GM18499 (cell line): ENCODE measurements at regions not wholly inside any gene's neighbourhood (a gene's known extent, or its start where the extent isn't known, plus 50 kb on each side); places are given as distances from the start of the nearest gene placed in this dataset.

Experiments used
- ATAC-seq: cut with Tn5 transposase; IDR thresholded peaks from one replicate; pipeline ENCODE4 v1.9.1; 2021; ENCODE audit warnings: moderate number of reproducible peaks; ENCODE audit not compliant: insufficient read depth, unreplicated experiment

DNA sequence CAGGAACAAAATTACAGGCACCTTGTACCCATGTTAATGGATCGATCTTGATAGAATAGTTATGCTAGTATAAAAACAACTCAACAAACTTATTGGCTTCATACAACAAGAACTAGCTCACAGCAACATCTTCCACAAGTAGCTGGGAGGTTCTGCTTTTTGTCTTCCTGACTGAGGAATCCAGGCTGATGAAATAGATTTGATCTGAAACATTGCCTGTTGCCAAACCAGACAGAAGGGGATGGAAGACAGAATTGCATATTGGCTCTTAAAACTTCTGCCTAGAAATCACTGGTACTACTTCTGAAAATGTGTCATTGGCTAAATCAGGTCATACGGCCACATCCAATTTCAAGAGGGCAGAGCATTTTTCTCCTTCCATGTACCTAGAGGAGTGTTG lies 267.3 kb downstream of the RFC3 start:
- no peak for ATAC-seq

DNA sequence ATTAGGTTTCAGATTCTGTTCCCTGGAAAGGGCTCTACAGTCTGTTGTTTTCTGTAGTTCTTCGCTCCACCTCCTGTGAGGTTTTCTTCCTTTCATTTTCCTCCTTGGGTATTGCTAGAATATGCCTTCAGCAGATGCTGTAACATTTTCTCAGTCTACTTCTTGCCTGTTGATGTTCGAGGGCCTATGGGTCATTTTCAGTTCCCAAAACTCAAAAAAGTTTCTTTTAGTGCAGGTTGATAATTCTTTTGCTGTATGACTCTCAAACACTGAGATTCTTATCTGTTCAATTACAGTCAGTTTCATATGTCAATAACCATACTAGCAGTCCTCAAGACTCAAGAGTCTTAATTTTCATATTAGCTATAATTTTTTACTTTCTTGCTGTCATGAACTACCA lies 268.3 kb downstream of the RFC3 start:
- peak; percentile 53 for ATAC-seq

DNA sequence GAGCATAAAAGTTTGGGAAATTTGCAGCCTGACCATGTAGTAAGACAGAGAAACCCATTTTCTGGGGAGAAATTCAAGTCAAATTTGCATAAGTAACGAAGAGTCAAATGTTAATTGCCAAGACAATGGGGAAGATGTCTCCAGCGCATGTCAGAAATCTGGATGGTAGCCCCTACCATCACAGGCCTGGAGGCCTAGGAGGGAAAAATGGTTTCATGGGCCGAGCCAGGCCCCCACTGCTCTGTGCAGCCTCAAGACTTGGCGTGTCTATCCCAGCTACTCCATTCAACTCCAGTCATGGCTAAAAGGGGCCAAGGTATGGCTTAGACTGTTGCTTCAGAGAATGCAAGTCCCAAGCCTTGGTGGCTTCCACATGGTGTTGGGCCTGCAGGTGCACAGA lies 269.8 kb downstream of the RFC3 start:
- no peak for ATAC-seq

DNA sequence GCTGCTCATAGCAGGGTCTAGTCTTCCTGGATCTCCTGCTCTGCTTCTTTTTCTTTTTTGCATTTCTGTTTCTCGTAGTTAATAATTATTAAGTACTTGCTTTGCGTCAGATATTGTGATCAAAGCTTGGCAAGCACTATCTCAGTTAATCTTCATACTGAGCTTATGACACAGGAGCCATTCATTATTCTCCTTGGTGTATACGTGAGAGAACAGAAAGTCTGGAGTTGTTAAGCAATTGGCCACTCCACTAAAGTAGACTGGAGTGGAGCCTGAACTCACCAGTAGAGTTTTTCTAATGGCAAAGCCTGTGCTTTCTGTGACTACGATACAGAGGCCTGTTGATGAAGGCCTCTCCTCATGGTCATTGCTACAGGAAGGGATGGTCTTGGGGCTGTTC lies 285.9 kb downstream of the RFC3 start:
- no peak for ATAC-seq

DNA sequence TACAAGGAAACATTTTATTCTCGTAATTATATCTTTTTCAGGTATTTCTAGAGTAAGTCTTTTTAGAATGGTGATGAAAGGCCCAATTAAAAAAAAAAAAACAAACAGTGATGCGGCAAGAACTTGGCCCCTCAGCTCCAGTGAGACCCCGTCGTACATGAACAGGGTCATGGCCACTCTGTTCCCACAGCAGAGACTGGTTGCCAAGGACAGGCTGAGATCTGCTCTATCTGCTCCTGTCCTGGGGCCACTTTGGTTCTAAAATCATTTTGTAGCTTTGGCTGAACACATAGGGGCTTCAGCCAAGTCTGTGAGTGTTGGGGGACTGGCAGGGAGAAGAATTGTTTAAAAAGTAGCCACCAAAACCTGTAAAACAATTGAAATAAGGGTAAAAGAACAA lies 286.9 kb downstream of the RFC3 start:
- ATAC-seq, result no peak

DNA sequence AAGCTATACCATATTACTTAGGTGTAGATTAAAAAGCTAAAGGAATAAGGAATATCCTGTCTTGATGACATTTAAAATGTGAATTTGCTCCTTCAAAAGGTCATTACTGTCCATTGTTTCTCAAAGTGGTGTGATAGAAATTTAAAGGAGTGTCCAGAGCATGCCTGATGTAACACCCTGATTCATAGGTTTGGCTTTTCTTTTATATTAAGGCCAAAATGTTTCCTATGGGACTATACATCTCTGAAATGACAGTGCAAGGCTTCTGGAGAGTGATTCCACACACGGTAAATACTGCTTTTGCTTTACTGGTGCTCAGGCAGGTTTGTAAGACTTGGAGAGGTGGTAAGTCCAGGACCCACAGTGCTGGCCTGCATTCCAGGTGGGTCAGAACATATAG lies 289.9 kb downstream of the RFC3 start:
- no peak for ATAC-seq

DNA sequence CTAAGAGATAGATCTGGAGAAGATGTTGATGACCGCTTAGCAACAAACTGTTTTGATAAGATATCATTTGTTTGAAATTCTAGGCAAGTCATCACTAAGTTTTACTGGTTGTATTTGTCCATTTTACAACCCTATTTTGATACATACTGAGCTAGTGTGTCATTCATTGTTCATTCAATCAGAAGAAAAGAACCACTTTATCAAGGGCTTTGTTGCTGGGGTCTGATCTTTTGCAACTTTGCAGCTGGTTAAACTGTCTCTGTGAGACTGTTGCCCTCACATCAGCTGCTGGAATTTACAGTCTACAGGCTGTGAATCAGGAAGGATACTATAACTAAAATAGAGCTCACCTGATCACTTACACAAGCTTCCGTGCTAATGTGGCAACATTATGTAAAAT lies 290.5 kb downstream of the RFC3 start:
- ATAC-seq, result no peak

DNA sequence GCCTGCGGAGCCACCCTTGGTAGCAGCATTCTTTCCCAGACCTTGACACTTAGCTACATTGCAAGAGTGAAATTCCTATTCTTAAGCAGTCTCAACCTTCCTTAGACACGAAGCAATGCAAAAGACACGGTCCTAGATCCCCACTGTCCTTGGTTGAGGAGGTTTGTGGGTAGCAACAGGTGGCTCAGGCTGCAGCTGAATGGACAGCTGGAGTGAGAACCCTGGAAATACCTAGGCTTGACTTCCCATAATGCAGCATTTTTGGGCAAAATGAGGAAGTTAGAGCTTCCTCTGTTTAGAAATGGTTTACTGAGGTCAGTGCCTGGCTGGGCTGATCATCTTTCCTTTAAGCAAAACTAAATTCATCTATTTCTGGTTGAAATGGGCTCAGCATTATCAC lies 296.6 kb downstream of the RFC3 start:
- no peak for ATAC-seq

DNA sequence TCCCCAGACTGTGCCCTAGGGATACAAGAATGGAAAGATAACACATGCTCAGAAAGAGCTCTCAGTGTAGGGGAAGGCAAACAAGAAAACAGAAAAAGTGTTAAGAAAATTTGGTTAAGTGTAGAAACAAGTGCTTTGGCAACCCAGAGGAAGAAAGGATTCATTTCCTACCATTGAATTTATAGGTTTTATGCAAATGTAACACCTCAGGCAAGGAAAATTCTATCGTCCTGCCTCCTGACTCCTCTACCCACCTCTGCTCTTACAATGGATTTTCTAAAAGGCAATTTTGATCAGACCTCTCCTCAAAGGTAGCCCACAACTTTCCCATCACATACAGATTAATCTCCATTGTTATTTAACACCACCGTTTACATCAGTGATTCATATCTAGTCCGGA lies 298.7 kb downstream of the RFC3 start:
- no peak for ATAC-seq

DNA sequence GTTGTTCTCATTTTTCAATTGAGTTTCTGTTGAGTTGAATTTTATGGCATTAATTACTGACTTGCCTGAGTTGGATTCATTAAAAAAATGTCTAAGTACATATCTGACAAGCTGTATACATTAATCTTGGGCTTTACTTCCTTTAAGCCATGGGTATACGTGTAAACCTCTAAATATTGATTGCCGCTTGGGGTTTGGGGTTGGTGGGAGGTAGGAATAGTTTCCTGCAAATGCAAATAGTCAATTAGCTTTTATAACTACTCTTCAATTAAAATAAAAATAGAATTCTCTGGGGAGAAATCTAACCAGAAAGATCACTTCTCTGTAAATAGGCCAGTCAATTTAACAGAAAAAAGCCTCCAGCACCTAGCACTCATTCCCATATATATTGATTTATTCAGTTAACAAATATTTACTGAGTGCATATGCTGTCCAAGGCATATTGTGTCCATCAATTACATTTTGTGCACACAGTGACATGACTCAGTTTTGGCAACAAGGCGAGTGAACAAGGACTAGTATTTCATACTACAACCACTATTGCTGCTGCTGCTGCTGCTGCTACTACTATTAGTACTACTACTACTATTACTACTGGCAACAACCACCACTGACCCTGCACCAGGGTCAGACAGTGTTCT lies 306.8 kb downstream of the RFC3 start:
- no peak for ATAC-seq

DNA sequence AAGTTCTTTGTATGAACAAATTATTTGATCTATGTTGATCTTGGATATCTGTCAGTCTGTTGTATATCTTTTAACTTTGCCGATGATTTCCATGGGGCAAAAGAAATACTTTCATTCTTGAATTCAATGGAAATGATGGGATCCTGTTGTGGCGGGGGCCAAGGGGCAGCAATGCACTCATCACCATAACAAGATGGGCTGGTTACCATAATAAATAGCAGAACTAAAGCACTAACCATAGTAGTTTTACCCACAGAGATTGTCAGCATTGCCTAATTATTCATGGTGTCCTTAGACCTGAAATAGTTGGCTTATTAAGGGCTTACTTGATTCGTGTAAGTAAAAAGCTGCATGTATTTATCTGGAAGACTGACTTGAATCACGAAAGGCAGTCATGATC lies 309.6 kb downstream of the RFC3 start:
- no peak for ATAC-seq

DNA sequence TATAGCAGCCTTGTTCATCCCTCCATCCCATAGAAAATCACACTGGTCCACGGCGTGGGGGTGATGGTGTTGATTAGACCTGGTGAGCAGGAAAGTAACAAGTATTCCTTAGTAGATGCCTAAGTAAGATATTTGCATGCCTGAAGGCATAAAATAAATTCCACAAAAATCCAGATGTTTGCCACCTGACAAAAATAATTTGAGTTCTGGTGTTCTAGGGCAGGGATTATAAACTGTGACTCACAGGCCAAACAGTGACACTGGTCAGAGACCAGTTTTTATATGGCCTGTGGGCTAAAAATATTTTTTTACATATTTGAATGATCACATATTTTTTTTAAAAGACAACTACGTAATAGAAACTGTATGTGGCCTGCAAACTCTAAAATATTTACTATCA lies 310.7 kb downstream of the RFC3 start:
- no peak for ATAC-seq

DNA sequence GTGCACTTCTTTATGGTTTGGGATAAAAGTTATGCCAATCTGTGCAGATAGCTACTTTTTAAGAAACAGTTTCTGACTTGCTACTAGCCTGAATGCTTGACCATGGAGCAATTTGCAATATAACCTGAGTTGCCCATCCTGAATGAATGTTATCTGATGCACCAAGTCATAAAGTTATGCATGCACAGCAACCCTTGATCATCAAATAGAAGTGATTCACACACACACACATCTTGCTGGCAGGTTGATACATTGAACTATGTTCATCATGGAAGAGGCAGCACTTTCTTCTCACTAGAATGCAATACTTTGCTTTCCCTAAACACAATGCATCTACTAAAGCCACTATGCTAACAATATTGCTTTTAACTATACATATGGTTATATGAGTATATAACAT lies 311.5 kb downstream of the RFC3 start:
- no peak for ATAC-seq

DNA sequence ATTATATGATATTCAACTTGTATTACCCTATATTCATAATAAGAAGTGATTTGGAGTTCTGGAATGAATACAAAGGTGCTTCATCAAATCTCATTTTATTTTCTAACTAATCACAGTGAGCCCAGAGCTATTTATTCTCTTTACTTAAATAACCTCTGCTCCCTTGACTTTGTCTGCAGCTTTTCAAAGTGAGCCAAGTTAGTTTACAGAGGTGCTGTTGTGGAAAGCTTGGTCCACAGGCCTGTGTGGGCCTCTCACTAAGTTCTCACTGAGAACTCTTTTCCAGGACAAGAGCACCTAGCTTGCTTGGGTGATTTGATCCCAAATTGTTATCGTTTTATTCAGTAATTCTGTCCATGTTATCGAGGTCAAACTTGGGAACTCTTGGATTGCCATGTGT lies 319.3 kb downstream of the RFC3 start:
- ATAC-seq, result no peak

DNA sequence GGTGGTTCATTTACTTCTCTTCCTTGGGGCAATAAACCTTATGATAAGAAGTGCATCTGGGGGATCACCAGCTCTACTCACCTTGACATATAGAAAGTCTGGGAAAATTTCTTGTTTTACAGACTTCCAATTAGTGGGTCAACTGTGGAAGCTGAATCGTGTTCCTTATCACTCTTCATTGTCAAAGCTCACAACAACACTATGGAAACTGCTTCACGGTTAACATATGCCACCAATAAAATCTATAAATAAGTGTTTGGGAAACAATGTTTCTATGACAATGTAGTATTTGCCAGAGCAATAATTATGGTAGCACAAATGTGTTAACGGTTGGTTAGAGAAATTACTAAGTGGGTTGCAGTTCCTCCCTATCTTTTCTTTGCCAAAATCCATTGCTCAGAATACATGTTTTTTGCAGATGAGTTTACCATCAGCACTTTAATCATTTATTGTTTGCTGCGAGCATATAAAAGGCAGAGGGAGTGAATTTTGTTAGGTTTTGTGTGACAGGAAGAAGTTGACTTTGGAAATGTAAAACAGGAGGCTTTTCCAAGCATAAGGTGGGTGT lies 321.8 kb downstream of the RFC3 start:
- no peak for ATAC-seq

DNA sequence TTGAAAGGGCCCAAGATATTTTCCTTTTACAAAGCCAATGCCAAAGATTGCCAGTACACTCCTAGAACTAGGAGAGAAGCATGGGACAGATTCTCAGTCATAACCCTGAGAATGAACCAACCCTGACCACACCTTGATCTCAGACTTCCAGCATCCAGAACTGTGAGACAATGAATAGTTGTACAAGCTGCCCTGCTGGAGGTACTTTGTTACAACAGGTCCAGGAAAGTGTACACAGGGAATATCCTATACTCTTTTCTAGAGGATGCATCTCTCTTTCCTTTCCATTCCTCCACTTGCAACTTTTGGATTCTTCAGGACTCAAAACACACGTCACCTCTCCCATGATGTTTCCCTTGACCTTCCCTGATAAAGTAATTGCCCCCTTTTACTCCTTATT lies 325.7 kb downstream of the RFC3 start:
- ATAC-seq, result no peak

DNA sequence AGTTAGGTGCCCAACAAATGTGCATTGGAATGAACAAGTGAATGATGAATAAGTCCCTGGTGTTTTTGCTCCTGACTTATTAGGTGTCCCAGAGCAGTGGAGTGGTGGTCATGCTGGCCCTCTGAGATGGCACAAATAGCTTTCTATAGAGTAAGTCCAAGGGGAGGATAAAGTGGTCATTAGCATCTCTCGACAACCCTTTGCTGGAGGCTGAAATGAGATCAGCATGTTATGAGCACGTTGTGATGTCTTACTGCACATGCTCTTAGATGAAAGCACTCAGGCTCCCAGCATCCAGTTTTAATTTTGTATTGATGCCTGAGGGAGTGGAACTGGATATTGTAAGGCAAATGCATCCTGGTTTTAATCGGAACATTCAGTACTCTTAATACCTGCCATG lies 326.2 kb downstream of the RFC3 start:
- no peak for ATAC-seq

DNA sequence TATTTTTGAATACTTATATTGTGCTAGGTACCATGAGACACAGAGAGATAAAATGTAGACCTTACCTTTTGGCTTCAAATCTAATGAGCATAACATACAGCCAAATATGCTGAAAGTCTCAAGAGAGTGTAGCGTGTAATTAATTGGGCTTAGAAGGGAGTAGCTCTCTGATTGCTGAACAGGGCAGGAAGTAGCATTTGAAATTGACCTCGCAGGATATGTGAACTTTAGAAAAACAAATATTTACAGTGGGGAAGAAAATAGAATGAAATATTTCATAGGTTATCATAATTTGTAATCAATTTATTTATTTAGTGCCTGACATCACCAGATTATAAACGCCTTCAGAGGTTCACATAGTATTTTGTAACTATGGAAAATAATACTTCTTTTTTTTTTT lies 327.1 kb downstream of the RFC3 start:
- no peak for ATAC-seq

DNA sequence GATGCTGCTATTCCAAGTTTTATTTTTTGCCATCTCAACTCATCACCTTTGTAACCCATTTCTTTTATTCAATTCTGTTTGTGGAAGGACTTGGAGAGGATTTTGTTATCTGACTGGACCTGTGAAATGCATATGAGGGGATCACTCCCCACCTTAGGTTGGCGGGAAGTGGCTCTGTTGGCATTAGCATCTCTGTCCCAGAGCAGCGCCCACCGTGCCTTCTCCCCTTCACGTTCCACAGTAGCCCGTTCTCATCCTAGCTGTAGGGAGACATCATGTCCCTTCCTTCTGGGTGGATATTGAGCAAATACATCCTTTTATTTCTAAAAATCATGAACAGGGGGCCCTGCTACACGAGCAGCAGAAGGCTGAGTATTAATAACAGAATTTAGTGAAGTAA lies 330.4 kb downstream of the RFC3 start:
- ATAC-seq, result no peak

DNA sequence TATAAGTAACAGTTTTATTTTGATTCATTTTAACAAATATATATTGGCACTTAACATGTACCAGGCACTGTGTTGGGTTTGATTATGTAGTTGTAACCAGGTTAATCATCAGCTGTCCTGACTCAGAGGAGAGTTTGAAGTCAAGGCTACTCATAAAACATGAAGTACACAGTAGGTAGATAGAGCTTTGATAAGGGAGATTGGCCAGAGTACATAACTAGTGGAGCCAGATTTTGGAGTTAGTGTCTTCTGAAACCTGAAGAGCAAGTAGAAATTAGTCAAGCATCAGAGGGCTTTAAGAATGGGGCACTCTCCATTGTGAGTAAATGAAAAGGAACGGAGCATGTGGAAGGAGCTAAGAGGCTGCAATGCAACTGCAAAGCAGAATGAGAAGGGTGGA lies 333.9 kb downstream of the RFC3 start:
- ATAC-seq, result no peak

DNA sequence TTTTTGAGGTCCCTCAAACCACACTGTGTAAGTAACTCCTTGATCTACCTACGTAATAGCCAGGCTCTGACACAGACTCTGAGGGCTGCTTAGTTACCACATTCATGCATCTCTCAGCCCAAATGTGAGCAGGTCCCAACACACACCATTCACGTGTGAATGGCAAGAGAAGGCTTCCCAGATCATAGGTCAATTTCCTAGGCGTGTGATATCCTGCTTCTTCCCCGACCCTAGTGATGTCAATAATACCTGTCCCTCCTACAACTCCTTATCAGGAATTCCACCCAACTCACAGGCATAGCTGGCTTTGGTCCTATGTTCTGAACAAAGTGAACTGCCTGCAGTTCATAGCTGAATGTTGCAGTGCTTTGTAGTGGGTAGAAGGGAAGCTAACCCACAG lies 334.5 kb downstream of the RFC3 start:
- no peak for ATAC-seq

DNA sequence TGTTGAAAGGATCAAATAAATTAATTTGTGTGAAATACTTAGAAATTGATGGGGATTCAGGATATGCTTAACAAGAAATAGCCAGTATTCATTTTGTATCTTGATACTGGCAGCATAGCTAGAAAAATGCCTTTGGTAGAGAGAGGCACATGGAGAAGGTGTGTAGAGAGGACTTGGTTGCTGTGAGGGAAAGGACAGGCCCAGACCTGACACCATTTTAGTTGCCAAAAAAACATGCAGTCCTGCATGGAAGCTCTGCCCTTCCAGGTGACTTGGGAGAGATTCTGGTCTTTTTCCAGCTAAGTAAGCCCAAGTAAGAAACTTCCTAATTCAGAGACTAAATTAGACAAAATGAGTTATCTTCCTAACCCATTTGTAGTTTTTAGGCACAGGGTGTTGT lies 335.0 kb downstream of the RFC3 start:
- ATAC-seq, result no peak
